Tibial nerve (tissue), 4 donors: ENCODE measurements at regions not wholly inside any gene's neighbourhood (a gene's known extent, or its start where the extent isn't known, plus 50 kb on each side); places are given as distances from the start of the nearest gene placed in this dataset.

Experiments
- CTCF ChIP-seq, 5 experiments: fragments of 200-600 bp in 3 of 5; fragments of 450-650 bp in 2 of 5; sonication (generic) in 3 of 5; IDR thresholded peaks; one replicate each; pipeline ENCODE4 v1.5.1; 2016 to 2019; ENCODE audit warnings: antibody characterized with exemption in 5 of 5, mild to moderate bottlenecking in 3 of 5, moderate library complexity in 2 of 5
- EP300 ChIP-seq, 2 donors: sonication (generic); formaldehyde crosslinking; IDR thresholded peaks; one replicate each; pipeline ENCODE4 v1.6.1; 2017; ENCODE audit warnings: antibody characterized with exemption in 2 of 2, mild to moderate bottlenecking in 1 of 2

GRCh38 chr1:239237912-239238311 is 148.5 kb upstream of the CHRM3 start:
- no peak for TF ChIP-seq CTCF (IDR thresholded peaks at IDR 0.05)
- no peak for TF ChIP-seq EP300 (IDR thresholded peaks at IDR 0.05)
